ENCODE measurements at regions not wholly inside any gene's neighbourhood (a gene's known extent, or its start where the extent isn't known, plus 50 kb on each side); places are given as distances from the start of the nearest gene placed in this dataset.
"Not testable (repeated sequence)": the region's sequence is repeated elsewhere in the genome, so short reads cannot be mapped to it uniquely, and the experiment has no call there.

DNA sequence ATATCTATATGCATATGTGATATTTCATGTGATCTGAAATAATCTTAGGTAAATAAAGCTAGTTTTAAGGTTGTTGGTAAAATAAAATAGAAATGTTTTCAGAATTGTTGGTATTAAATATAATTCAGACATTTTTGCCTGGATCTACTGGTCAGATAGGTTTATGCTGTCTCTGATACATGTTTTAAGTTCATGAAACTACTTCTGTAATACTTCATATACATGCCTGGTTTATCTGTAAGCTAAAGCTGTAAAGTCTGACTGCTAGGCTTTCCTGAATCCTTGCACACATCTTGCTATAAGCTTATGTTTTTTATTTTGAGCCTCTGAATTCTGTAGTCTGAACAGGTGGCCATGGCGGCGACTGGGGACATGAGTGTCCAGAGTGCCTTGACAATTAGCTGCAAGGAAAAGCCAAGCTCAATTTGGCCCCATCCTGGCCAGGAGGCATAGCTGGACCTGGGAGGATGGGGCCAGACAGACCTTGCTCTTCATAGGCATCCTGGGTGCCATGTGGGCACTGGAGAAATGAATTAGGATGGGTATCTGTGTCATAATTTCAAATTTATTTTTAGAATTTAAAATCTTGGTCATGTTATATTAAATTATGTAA lies 241.0 kb upstream of the UBASH3B start:
- no peak overlapping the region for H3K4me3 Mint-ChIP-seq
- H3K4me1 Mint-ChIP-seq: no peaks in the 10 kb centered on the region
- DNase-seq (no peak), ATAC-seq (replicated peaks) (no peak)
- H3K27ac Mint-ChIP-seq: no peak overlapping the region
- H3K36me3 Mint-ChIP-seq: no peaks in the 10 kb centered on the region
- H3K9me3 Mint-ChIP-seq: peaks cover 4 to 7% of the 10 kb centered on the region in 2 donors
- H3K27me3 Mint-ChIP-seq: peaks cover 0 to 6% of the 10 kb centered on the region in 2 donors

DNA sequence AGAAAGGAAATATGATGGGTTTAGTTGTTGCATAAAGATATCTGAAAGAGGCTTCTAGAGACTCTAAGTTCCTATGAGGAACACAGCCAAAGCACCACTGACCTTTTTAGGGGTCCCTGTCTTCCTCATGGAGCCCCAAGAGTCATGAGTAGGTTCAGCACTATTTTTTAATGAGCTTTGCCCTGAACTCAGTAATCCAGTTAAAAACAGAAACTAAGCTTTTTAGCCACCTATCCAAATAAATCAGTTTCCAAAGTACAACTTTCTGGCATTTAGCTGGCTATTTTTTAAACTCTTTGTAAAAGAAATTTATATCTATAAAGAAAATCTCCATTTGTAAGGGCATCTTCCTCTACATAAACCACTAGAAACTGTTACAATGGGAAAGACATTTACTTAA lies 241.8 kb upstream of the UBASH3B start:
- H3K9me3 Mint-ChIP-seq: peaks cover 4 to 7% of the 10 kb centered on the region in 2 donors
- H3K4me3 Mint-ChIP-seq: no peak overlapping the region
- DNase-seq: no peak
- no peak for ATAC-seq (replicated peaks)
- peaks cover 0 to 6% of the 10 kb centered on the region in 2 donors for H3K27me3 Mint-ChIP-seq
- H3K27ac Mint-ChIP-seq: no peak overlapping the region
- H3K4me1 Mint-ChIP-seq: no peaks in the 10 kb centered on the region
- no peaks in the 10 kb centered on the region for H3K36me3 Mint-ChIP-seq

- no peaks in the 10 kb centered on the region for H3K36me3 Mint-ChIP-seq
- H3K27me3 Mint-ChIP-seq: peaks cover 0 to 6% of the 10 kb centered on the region in 2 donors
- no peak overlapping the region for H3K27ac Mint-ChIP-seq
- no peak for ATAC-seq (replicated peaks)
- H3K9me3 Mint-ChIP-seq: peaks cover 4 to 7% of the 10 kb centered on the region in 2 donors
- no peaks in the 10 kb centered on the region for H3K4me1 Mint-ChIP-seq
- DNase-seq: no peak
- H3K4me3 Mint-ChIP-seq: no peak overlapping the region
Measured at GRCh38 chr11:122412581-122412980, 242.9 kb upstream of the UBASH3B start.

- ATAC-seq (replicated peaks): no peak
- peaks cover 0 to 6% of the 10 kb centered on the region in 2 donors for H3K27me3 Mint-ChIP-seq
- no peak overlapping the region for H3K4me3 Mint-ChIP-seq
- peaks cover 0 to 1% of the 10 kb centered on the region in 2 donors for H3K9me3 Mint-ChIP-seq
- no peaks in the 10 kb centered on the region for H3K4me1 Mint-ChIP-seq
- no peak overlapping the region for H3K27ac Mint-ChIP-seq
- DNase-seq: no peak
- H3K36me3 Mint-ChIP-seq: no peaks in the 10 kb centered on the region
Measured at GRCh38 chr11:122406466-122406865, 249.1 kb upstream of the UBASH3B start.

DNA sequence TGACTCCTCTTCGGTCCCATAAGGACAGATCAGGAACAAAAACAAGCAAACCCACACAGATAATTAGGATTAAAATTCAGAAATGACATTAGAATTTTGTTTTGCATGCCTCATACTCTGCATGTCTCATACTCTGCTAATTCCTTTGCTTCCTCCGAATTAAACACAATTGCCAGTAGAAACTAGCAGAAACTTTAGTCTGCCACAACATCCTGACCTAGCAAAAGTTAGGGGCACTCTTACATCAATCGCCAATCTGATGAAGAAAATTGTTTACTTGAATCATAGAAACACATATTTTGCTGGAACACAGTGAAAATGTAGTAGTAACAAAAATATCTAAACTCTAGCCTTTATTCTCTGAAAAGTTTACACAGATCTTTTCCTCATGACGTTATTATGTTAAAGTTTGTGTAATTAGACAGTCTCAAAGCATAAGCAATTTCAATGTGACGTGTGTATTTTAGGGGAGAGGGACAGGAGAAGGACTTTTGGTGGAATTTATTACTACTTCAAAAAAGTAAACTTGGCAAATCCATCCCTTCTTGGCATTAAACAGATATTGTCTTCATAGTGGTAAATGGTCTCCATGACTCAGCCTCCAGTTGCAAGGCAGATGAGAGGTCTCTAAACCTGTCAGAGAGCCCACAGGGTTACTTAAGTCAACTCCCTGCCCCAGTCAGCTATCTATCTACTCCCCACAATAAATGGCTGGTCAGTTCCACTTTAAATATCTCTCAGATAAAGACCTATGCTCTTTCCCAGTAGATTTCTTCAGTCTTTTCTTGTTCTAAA lies 249.8 kb upstream of the UBASH3B start:
- H3K36me3 Mint-ChIP-seq: no peaks in the 10 kb centered on the region
- H3K9me3 Mint-ChIP-seq: peaks cover 0 to 1% of the 10 kb centered on the region in 2 donors
- ATAC-seq (replicated peaks) (no peak), DNase-seq (no peak)
- peaks cover 0 to 4% of the 10 kb centered on the region in 2 donors for H3K27me3 Mint-ChIP-seq
- H3K27ac Mint-ChIP-seq: no peak overlapping the region
- no peak overlapping the region for H3K4me3 Mint-ChIP-seq
- no peaks in the 10 kb centered on the region for H3K4me1 Mint-ChIP-seq

DNA sequence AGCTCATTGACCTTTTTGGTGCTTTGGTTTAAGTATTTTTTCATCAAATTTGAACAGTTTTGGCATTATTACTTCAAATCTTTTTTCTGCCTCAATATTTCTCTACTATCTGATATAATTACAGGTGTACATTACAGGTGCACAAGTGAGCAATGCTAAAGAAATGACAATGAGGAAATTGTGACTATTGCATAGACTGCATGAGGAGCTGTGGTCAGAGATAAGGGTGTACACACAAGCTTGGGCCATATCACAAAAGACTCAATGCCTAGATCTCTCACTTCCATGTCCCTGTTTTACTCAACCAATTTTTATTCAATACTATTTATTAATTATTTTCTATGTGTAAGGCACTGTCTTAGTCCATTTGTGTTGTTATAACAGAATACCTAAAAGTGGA lies 251.0 kb upstream of the UBASH3B start:
- ATAC-seq (replicated peaks) (no peak), DNase-seq (no peak)
- H3K36me3 Mint-ChIP-seq: no peaks in the 10 kb centered on the region
- H3K9me3 Mint-ChIP-seq: peaks cover 0 to 1% of the 10 kb centered on the region in 2 donors
- no peaks in the 10 kb centered on the region for H3K27me3 Mint-ChIP-seq
- H3K27ac Mint-ChIP-seq: no peak overlapping the region
- no peak overlapping the region for H3K4me3 Mint-ChIP-seq
- H3K4me1 Mint-ChIP-seq: no peaks in the 10 kb centered on the region

DNA sequence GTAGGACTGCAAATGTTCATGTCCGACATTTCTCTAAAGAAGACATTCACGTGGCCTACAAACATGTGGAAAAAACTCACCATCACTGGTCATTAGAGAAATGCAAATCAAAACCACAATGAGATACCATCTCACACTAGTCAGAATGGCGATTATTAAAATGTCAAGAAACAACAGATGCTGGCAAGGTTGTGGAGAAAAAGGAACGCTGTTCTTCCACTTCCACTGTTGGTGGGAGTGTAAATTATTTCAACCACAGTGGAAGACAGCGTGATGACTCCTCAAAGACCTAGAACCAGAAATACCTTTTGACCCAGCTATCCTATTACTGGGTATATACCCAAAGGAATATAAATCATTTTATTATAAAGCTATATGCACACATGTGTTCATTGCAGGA lies 253.9 kb upstream of the UBASH3B start:
- ATAC-seq (replicated peaks); DNase-seq; H3K4me1 Mint-ChIP-seq; H3K9me3 Mint-ChIP-seq; H3K4me3 Mint-ChIP-seq; H3K27ac Mint-ChIP-seq; H3K27me3 Mint-ChIP-seq; H3K36me3 Mint-ChIP-seq: not testable (repeated sequence)

DNA sequence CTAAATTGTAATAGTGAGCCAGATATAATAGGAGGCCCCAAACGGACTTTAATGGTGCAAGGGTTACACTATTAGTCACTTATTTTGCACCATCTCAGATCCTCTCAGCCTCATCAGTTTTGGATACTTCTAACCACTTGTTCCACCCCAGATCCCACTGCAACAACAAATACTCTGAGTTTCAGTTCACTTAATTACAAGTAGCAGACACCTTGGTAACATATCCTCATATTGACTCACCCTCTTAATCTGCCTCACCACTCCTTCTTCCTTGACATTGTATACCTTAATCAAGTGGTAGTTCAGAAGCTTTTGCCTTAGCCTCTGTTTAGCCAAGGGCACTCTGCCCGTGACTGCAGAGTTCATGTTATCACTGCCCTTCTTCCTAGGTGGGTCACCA lies 256.1 kb upstream of the UBASH3B start:
- no peak overlapping the region for H3K27ac Mint-ChIP-seq
- peak; percentile 2 for DNase-seq
- no peak overlapping the region for H3K4me3 Mint-ChIP-seq
- no peaks in the 10 kb centered on the region for H3K27me3 Mint-ChIP-seq
- H3K9me3 Mint-ChIP-seq: peaks cover 0 to 1% of the 10 kb centered on the region in 2 donors
- H3K36me3 Mint-ChIP-seq: no peaks in the 10 kb centered on the region
- ATAC-seq (replicated peaks): peak; percentile 91 to 95
- peaks cover 0 to 4% of the 10 kb centered on the region in 2 donors for H3K4me1 Mint-ChIP-seq

- peak in 1 of 2 donors; percentile 15 for ATAC-seq (replicated peaks)
- Mint-ChIP-seq H3K36me3 (no peaks in the 10 kb centered on the region), H3K27ac (no peak overlapping the region), H3K27me3 (no peaks in the 10 kb centered on the region), H3K4me3 (no peak overlapping the region), H3K4me1 (peaks cover 0 to 4% of the 10 kb centered on the region in 2 donors), H3K9me3 (peaks cover 0 to 1% of the 10 kb centered on the region in 2 donors)
- no peak for DNase-seq
Measured at GRCh38 chr11:122398851-122399250, 256.7 kb upstream of the UBASH3B start.

DNA sequence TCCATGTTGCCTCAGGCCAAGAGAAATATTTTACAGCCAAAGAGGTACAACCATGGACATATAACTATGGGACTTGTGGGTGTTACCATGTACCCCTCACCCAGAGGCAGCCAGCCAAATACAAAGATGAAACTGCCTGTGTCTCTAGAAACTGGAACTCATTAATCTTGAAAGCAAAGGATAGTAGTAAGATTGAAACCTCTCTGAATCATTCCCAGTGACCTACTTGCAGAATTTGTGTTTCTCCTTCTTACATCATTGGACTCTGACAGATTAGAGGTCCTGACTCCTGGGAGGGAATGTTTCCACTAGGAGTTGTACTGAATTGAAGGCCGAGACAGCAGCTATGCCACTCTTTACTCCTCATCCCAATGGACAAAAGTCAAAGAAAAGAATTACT lies 257.4 kb upstream of the UBASH3B start:
- Mint-ChIP-seq H3K27ac (no peak overlapping the region), H3K4me1 (peaks cover 0 to 4% of the 10 kb centered on the region in 2 donors), H3K4me3 (no peak overlapping the region), H3K9me3 (peaks cover 0 to 1% of the 10 kb centered on the region in 2 donors), H3K27me3 (no peaks in the 10 kb centered on the region), H3K36me3 (no peaks in the 10 kb centered on the region)
- DNase-seq (no peak), ATAC-seq (replicated peaks) (peak; percentile 41 to 48)

GRCh38 chr11:122395282-122395681 lies 260.2 kb upstream of the UBASH3B start:
- no peak overlapping the region for H3K4me3 Mint-ChIP-seq
- H3K9me3 Mint-ChIP-seq: peaks cover 3% of the 10 kb centered on the region in 2 donors
- DNase-seq (no peak), ATAC-seq (replicated peaks) (no peak)
- peaks cover 0 to 4% of the 10 kb centered on the region in 2 donors for H3K4me1 Mint-ChIP-seq
- H3K27me3 Mint-ChIP-seq: peaks cover 0 to 4% of the 10 kb centered on the region in 2 donors
- no peaks in the 10 kb centered on the region for H3K36me3 Mint-ChIP-seq
- no peak overlapping the region for H3K27ac Mint-ChIP-seq

DNA sequence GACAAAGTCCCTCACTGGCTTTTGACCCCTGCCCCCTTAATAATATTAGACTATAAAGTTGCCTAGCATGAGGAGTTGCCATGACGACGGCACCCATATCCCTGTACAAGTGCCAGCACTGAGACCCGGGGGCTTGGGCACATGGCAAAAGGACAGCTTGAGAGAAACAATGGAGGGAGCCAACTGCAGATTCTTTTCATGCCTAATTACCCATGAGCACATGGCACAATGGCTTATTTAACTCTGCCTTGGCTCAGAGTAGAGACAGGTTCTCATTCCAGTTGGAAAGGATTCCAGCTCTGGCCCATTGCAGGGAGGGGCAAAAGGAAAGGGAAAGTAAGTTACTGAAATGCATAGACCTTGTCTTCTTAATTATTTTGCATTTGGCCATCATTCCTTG lies 261.2 kb upstream of the UBASH3B start:
- peaks cover 2 to 3% of the 10 kb centered on the region in 2 donors for H3K9me3 Mint-ChIP-seq
- H3K4me3 Mint-ChIP-seq: no peak overlapping the region
- H3K4me1 Mint-ChIP-seq: peaks cover 0 to 4% of the 10 kb centered on the region in 2 donors
- H3K27me3 Mint-ChIP-seq: peaks cover 0 to 4% of the 10 kb centered on the region in 2 donors
- DNase-seq: no peak
- no peak overlapping the region for H3K27ac Mint-ChIP-seq
- no peak for ATAC-seq (replicated peaks)
- no peaks in the 10 kb centered on the region for H3K36me3 Mint-ChIP-seq

GRCh38 chr11:122393209-122393860 lies 262.2 kb upstream of the UBASH3B start:
- Mint-ChIP-seq H3K27ac (no peak overlapping the region), H3K27me3 (peaks cover 0 to 4% of the 10 kb centered on the region in 2 donors), H3K9me3 (peaks cover 2 to 3% of the 10 kb centered on the region in 2 donors), H3K4me1 (peaks cover 0 to 4% of the 10 kb centered on the region in 2 donors), H3K36me3 (no peaks in the 10 kb centered on the region), H3K4me3 (no peak overlapping the region)
- ATAC-seq (replicated peaks): no peak
- no peak for DNase-seq

DNA sequence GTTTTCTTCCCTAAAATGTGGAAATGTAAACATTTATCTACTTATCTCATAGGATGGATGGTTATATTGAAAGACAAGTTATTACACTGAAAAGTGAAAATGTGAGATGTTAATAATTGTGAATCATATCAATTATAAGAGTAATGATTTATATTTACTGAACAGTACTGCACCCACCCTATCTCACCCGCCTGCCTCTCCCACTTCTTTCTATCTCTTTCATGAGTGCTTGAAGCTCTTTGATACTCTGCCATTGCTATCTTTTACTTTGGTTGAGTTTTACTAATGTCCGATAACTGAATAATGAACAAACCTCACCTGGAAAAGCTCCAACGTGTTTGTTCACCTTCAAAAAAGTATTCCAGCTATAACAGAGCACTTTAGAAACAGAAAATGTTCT lies 263.0 kb upstream of the UBASH3B start:
- no peaks in the 10 kb centered on the region for H3K36me3 Mint-ChIP-seq
- H3K9me3 Mint-ChIP-seq: peaks cover 2 to 3% of the 10 kb centered on the region in 2 donors
- H3K27me3 Mint-ChIP-seq: peaks cover 0 to 4% of the 10 kb centered on the region in 2 donors
- ATAC-seq (replicated peaks) (no peak), DNase-seq (no peak)
- no peak overlapping the region for H3K27ac Mint-ChIP-seq
- no peak overlapping the region for H3K4me3 Mint-ChIP-seq
- H3K4me1 Mint-ChIP-seq: no peaks in the 10 kb centered on the region

All from stimulated activated naive B cell treated with anti-CD40 and anti-IgM and Interleukin-4, amounts not matched to agents 10 μg/mL and 1 μg/mL and 100 μg/mL, for 72 hours (primary cell).